DND-41 (cell line): ENCODE measurements at regions not wholly inside any gene's neighbourhood (a gene's known extent, or its start where the extent isn't known, plus 50 kb on each side); places are given as distances from the start of the nearest gene placed in this dataset.

Experiments used
- ATAC-seq: fragments of 200-7000 bp; cut with Tn5 transposase; 3 replicates; pipeline ENCODE4 v1.9.1; 2021; ENCODE audit warnings: low read depth; ENCODE audit not compliant: insufficient read depth
- DNase-seq: peaks from one replicate; pipeline ENCODE4 v3.0.0-alpha.2; 2020
- H2AFZ ChIP-seq: 2 replicates; pipeline ENCODE4 v1.6.0; 2012; ENCODE audit warnings: low read depth, low read length
- H3K27ac ChIP-seq: 2 replicates; pipeline ENCODE4 v1.5.1; 2012; ENCODE audit warnings: low read length, inconsistent platforms
- H3K27me3 ChIP-seq: fragments of 200-600 bp; sonication (generic); 2 replicates; pipeline ENCODE4 v1.6.0; 2012; ENCODE audit warnings: low read length, mild to moderate bottlenecking, inconsistent platforms; ENCODE audit not compliant: insufficient read depth, poor library complexity
- H3K36me3 ChIP-seq: 2 replicates; pipeline ENCODE4 v1.5.1; 2012; ENCODE audit warnings: low read length, inconsistent platforms; ENCODE audit not compliant: insufficient read depth
- H3K4me1 ChIP-seq: 2 replicates; pipeline ENCODE4 v1.5.1; 2012; ENCODE audit warnings: mild to moderate bottlenecking, low read length; ENCODE audit not compliant: insufficient read depth
- H3K4me2 ChIP-seq: 2 replicates; pipeline ENCODE4 v1.6.0; 2012; ENCODE audit warnings: mild to moderate bottlenecking, moderate library complexity, low read length, inconsistent platforms; ENCODE audit not compliant: insufficient read depth
- H3K4me3 ChIP-seq, 2 experiments: fragments of 200-600 bp in 1 of 2; shearing (Covaris generic) in 1 of 2; 2 replicates each; pipeline ENCODE4 v1.5.1; 2012 to 2016; ENCODE audit warnings: inconsistent platforms in 2 of 2, low read length in 2 of 2, mild to moderate bottlenecking in 2 of 2, low read depth in 1 of 2, moderate library complexity in 1 of 2
- H3K79me2 ChIP-seq: 2 replicates; pipeline ENCODE4 v1.6.0; 2012; ENCODE audit warnings: low read length, inconsistent platforms; ENCODE audit not compliant: insufficient read depth
- H3K9ac ChIP-seq: 2 replicates; pipeline ENCODE4 v1.6.0; 2012; ENCODE audit warnings: low read depth, mild to moderate bottlenecking, inconsistent platforms, low read length, moderate library complexity
- H3K9me3 ChIP-seq: 2 replicates; pipeline ENCODE4 v1.5.1; 2012; ENCODE audit warnings: low read length, moderate library complexity, mild to moderate bottlenecking, inconsistent platforms; ENCODE audit not compliant: insufficient read depth, severe bottlenecking
- H4K20me1 ChIP-seq: 2 replicates; pipeline ENCODE4 v1.6.0; 2012; ENCODE audit warnings: low read length; ENCODE audit not compliant: insufficient read depth
- CTCF ChIP-seq: IDR thresholded peaks from 2 replicates; pipeline ENCODE4 v1.5.1; 2012; ENCODE audit warnings: borderline replicate concordance, low read length, moderate library complexity, mild to moderate bottlenecking; ENCODE audit not compliant: poor library complexity, severe bottlenecking; ENCODE audit errors: extremely low read depth
- EZH2 ChIP-seq: IDR thresholded peaks from 3 replicates; pipeline ENCODE4 v1.6.1; 2012; ENCODE audit warnings: borderline replicate concordance, low read depth, mild to moderate bottlenecking, moderate library complexity, low read length, inconsistent platforms; ENCODE audit not compliant: severe bottlenecking

- H3K36me3 ChIP-seq, result no peaks in the 10 kb centered on the region
- H3K4me3 ChIP-seq, result no peak overlapping the region
- no peaks in the 10 kb centered on the region for H3K9me3 ChIP-seq
- H2AFZ ChIP-seq, result no peak overlapping the region
- no peaks in the 10 kb centered on the region for H3K79me2 ChIP-seq
- H3K27me3 ChIP-seq, result no peaks in the 10 kb centered on the region
- no peak overlapping the region for H3K9ac ChIP-seq
- no peaks in the 10 kb centered on the region for H4K20me1 ChIP-seq
- TF ChIP-seq CTCF (no peak), EZH2 (no peak)
- no peak overlapping the region for H3K4me2 ChIP-seq
- no peak overlapping the region for H3K27ac ChIP-seq
- DNase-seq (no peak), ATAC-seq (no peak)
- H3K4me1 ChIP-seq, result peaks cover 20% of the 10 kb centered on the region
Measured at GRCh38 chr2:100655936-100656534, 93.2 kb downstream of the PDCL3 start.

- no peak for DNase-seq
- no peaks in the 10 kb centered on the region for H3K27me3 ChIP-seq
- H3K27ac ChIP-seq, result no peak overlapping the region
- H3K9me3 ChIP-seq, result no peaks in the 10 kb centered on the region
- no peak overlapping the region for H2AFZ ChIP-seq
- H3K4me2 ChIP-seq, result no peak overlapping the region
- no peak for ATAC-seq
- no peaks in the 10 kb centered on the region for H3K79me2 ChIP-seq
- H3K4me1 ChIP-seq, result peaks cover 39% of the 10 kb centered on the region
- TF ChIP-seq CTCF, result no peak
- no peaks in the 10 kb centered on the region for H4K20me1 ChIP-seq
- no peak overlapping the region for H3K4me3 ChIP-seq
- no peaks in the 10 kb centered on the region for H3K36me3 ChIP-seq
- H3K9ac ChIP-seq, result no peak overlapping the region
Measured at GRCh38 chr2:100658017-100658416, 95.2 kb downstream of the PDCL3 start.

GRCh38 chr2:100660851-100661584 lies 98.2 kb downstream of the PDCL3 start:
- Histone ChIP-seq H3K79me2 (no peaks in the 10 kb centered on the region), H3K4me2 (peak overlapping the region; percentile 56), H3K9ac (peak overlapping the region; percentile 45), H4K20me1 (no peaks in the 10 kb centered on the region), H3K27me3 (no peaks in the 10 kb centered on the region), H3K36me3 (no peaks in the 10 kb centered on the region), H3K4me3 (peak overlapping the region in 1 of 2 experiments; percentile 43; a peak in 2 of 4 replicates), H3K9me3 (no peaks in the 10 kb centered on the region), H2AFZ (peak overlapping the region; percentile 63), H3K4me1 (peaks cover 39% of the 10 kb centered on the region), H3K27ac (peak overlapping the region; percentile 86)
- peak; percentile 74 for DNase-seq
- TF ChIP-seq EZH2 (no peak), CTCF (no peak)
- peak; percentile 93 for ATAC-seq

GRCh38 chr2:100662866-100663265 lies 100.1 kb downstream of the PDCL3 start:
- Histone ChIP-seq H3K36me3 (no peaks in the 10 kb centered on the region), H3K79me2 (no peaks in the 10 kb centered on the region), H3K4me2 (no peak overlapping the region), H3K27ac (peak overlapping the region; percentile 96; the same call in 1 of the 2 replicates), H2AFZ (no peak overlapping the region), H3K4me1 (peaks cover 39% of the 10 kb centered on the region), H3K4me3 (no peak overlapping the region), H3K9ac (no peak overlapping the region), H3K27me3 (no peaks in the 10 kb centered on the region), H4K20me1 (no peaks in the 10 kb centered on the region), H3K9me3 (no peaks in the 10 kb centered on the region)
- TF ChIP-seq EZH2 (no peak), CTCF (no peak)
- ATAC-seq (no peak), DNase-seq (no peak)
